HEK293 (cell line): ENCODE measurements at regions not wholly inside any gene's neighbourhood (a gene's known extent, or its start where the extent isn't known, plus 50 kb on each side); places are given as distances from the start of the nearest gene placed in this dataset.

Experiments
- CTCF ChIA-PET: fragments of 350-600 bp; formaldehyde crosslinking; extraction: SDS; loops from one replicate; lab custom pipeline; 2021; ENCODE audit warnings: antibody characterized with exemption; lab: Yijun Ruan, JAX
- POLR2A ChIA-PET: fragments of 300-600 bp; formaldehyde crosslinking; extraction: SDS; loops from one replicate; lab custom pipeline; 2020; ENCODE audit warnings: antibody characterized with exemption, inconsistent platforms; lab: Yijun Ruan, JAX
- H3K27ac ChIP-seq: fragments of 200-500 bp; sonication (Bioruptor generic); 2 replicates; pipeline ENCODE4 v1.5.1; 2014; ENCODE audit warnings: low read depth, low read length, control low read depth, inconsistent platforms; ENCODE audit errors: extremely low read depth
- H3K36me3 ChIP-seq, 2 experiments: fragments of 200-500 bp in 1 of 2; sonication (Bioruptor generic) in 1 of 2; 1 replicate in 1 of 2; 2 replicates in 1 of 2; pipeline ENCODE4 v1.5.1; 2014 to 2017; ENCODE audit warnings: inconsistent platforms in 2 of 2, low read length in 2 of 2; ENCODE audit not compliant: control insufficient read depth in 2 of 2, insufficient read depth in 1 of 2
- H3K4me1 ChIP-seq: fragments of 200-500 bp; sonication (Bioruptor generic); 2 replicates; pipeline ENCODE4 v1.5.1; 2014; ENCODE audit warnings: mild to moderate bottlenecking, low read length, inconsistent platforms; ENCODE audit not compliant: control insufficient read depth, insufficient read depth
- H3K4me3 ChIP-seq: 2 replicates; pipeline ENCODE4 v1.5.1; 2011; ENCODE audit warnings: low read depth, mild to moderate bottlenecking, control low read depth, low read length, moderate library complexity
- H3K9me3 ChIP-seq: fragments of 200-500 bp; sonication (Bioruptor generic); 2 replicates; pipeline ENCODE4 v1.5.1; 2014; ENCODE audit warnings: low read depth, low read length, inconsistent platforms; ENCODE audit not compliant: control insufficient read depth, insufficient read depth
- EGR2 ChIP-seq: fragments of 450-650 bp; formaldehyde crosslinking; IDR thresholded peaks from 2 replicates; pipeline ENCODE4 v1.5.1; 2016; ENCODE audit warnings: low read depth, missing biosample characterization, missing genetic modification characterization
- GLIS1 ChIP-seq: fragments of 450-650 bp; formaldehyde crosslinking; IDR thresholded peaks from 2 replicates; pipeline ENCODE4 v1.5.1; 2016; ENCODE audit warnings: missing biosample characterization, missing genetic modification characterization
- HOXD13 ChIP-seq: sonication (generic); formaldehyde crosslinking; IDR thresholded peaks from 2 replicates; pipeline ENCODE4 v1.8.0; 2022; ENCODE audit warnings: missing genetic modification reagents, borderline replicate concordance
- OVOL3 ChIP-seq: fragments of 450-650 bp; formaldehyde crosslinking; IDR thresholded peaks from 2 replicates; pipeline ENCODE4 v1.5.1; 2016; ENCODE audit warnings: missing biosample characterization, missing genetic modification characterization
- SETDB1 ChIP-seq: IDR thresholded peaks from one replicate; pipeline ENCODE4 v1.6.1; 2017; ENCODE audit warnings: mild to moderate bottlenecking, low read length, moderate library complexity, mixed read lengths; ENCODE audit not compliant: insufficient read length
- ZBTB20 ChIP-seq: fragments of 450-650 bp; formaldehyde crosslinking; IDR thresholded peaks from 2 replicates; pipeline ENCODE4 v1.5.1; 2016; ENCODE audit warnings: missing biosample characterization, missing genetic modification characterization
- ZBTB8A ChIP-seq: fragments of 450-650 bp; formaldehyde crosslinking; IDR thresholded peaks from 2 replicates; pipeline ENCODE4 v1.5.1; 2016; ENCODE audit warnings: missing biosample characterization, missing genetic modification characterization
- ZFHX2 ChIP-seq: fragments of 450-650 bp; formaldehyde crosslinking; conservative IDR thresholded peaks from 2 replicates; pipeline ENCODE4 v1.5.1; 2016; ENCODE audit warnings: missing biosample characterization, missing genetic modification characterization
- ZFP3 ChIP-seq: fragments of 450-650 bp; formaldehyde crosslinking; IDR thresholded peaks from 2 replicates; pipeline ENCODE4 v1.5.1; 2016; ENCODE audit warnings: low read depth, missing biosample characterization, missing genetic modification characterization
- ZNF10 ChIP-seq: fragments of 450-650 bp; formaldehyde crosslinking; IDR thresholded peaks from 2 replicates; pipeline ENCODE4 v1.5.1; 2017; ENCODE audit warnings: missing biosample characterization, missing genetic modification characterization
- ZNF138 ChIP-seq: fragments of 450-650 bp; formaldehyde crosslinking; IDR thresholded peaks from 2 replicates; pipeline ENCODE4 v1.5.1; 2016; ENCODE audit warnings: missing biosample characterization, missing genetic modification characterization, borderline replicate concordance
- ZNF155 ChIP-seq: fragments of 450-650 bp; formaldehyde crosslinking; IDR thresholded peaks from 2 replicates; pipeline ENCODE4 v1.5.1; 2016; ENCODE audit warnings: missing biosample characterization, missing genetic modification characterization
- ZNF157 ChIP-seq: fragments of 450-650 bp; formaldehyde crosslinking; IDR thresholded peaks from 2 replicates; pipeline ENCODE4 v1.5.1; 2016; ENCODE audit warnings: missing biosample characterization, missing genetic modification characterization
- ZNF202 ChIP-seq: fragments of 450-650 bp; formaldehyde crosslinking; IDR thresholded peaks from 2 replicates; pipeline ENCODE4 v1.5.1; 2016; ENCODE audit warnings: missing biosample characterization, missing genetic modification characterization, borderline replicate concordance
- ZNF214 ChIP-seq: fragments of 450-650 bp; formaldehyde crosslinking; IDR thresholded peaks from 2 replicates; pipeline ENCODE4 v1.5.1; 2017; ENCODE audit warnings: missing biosample characterization, mild to moderate bottlenecking, missing genetic modification characterization, borderline replicate concordance
- ZNF292 ChIP-seq: fragments of 450-650 bp; formaldehyde crosslinking; IDR thresholded peaks from 2 replicates; pipeline ENCODE4 v1.5.1; 2016; ENCODE audit warnings: low read depth, missing biosample characterization, missing genetic modification characterization, borderline replicate concordance
- ZNF350 ChIP-seq: fragments of 450-650 bp; formaldehyde crosslinking; IDR thresholded peaks from 2 replicates; pipeline ENCODE4 v1.5.0; 2017; ENCODE audit warnings: missing biosample characterization, mild to moderate bottlenecking, missing genetic modification characterization
- ZNF394 ChIP-seq: fragments of 450-650 bp; formaldehyde crosslinking; IDR thresholded peaks from 2 replicates; pipeline ENCODE4 v1.5.1; 2016; ENCODE audit warnings: missing biosample characterization, missing genetic modification characterization, mild to moderate bottlenecking, moderate library complexity, borderline replicate concordance
- ZNF426 ChIP-seq: fragments of 450-650 bp; formaldehyde crosslinking; IDR thresholded peaks from 2 replicates; pipeline ENCODE4 v1.5.1; 2017; ENCODE audit warnings: missing biosample characterization, missing genetic modification characterization, mild to moderate bottlenecking, inconsistent platforms, moderate library complexity
- ZNF473 ChIP-seq: fragments of 450-650 bp; formaldehyde crosslinking; IDR thresholded peaks from 2 replicates; pipeline ENCODE4 v1.5.1; 2017; ENCODE audit warnings: missing biosample characterization, missing genetic modification characterization
- ZNF600 ChIP-seq: fragments of 450-650 bp; formaldehyde crosslinking; IDR thresholded peaks from 2 replicates; pipeline ENCODE4 v1.5.1; 2016; ENCODE audit warnings: missing biosample characterization, missing genetic modification characterization
- ZNF670 ChIP-seq: fragments of 450-650 bp; formaldehyde crosslinking; IDR thresholded peaks from 2 replicates; pipeline ENCODE4 v1.5.1; 2016; ENCODE audit warnings: missing biosample characterization, missing genetic modification characterization, low read depth
- ZNF785 ChIP-seq: fragments of 450-650 bp; formaldehyde crosslinking; IDR thresholded peaks from 2 replicates; pipeline ENCODE4 v1.5.1; 2016; ENCODE audit warnings: missing biosample characterization, missing genetic modification characterization
- TF ChIP-seq, protein P1 (sequence below): fragments of 450-650 bp; formaldehyde crosslinking; IDR thresholded peaks from 2 replicates; pipeline ENCODE4 v1.5.1; 2016; ENCODE audit warnings: missing biosample characterization, missing genetic modification characterization, low read depth
- TF ChIP-seq, protein P2 (sequence below): fragments of 450-650 bp; formaldehyde crosslinking; IDR thresholded peaks from 2 replicates; pipeline ENCODE4 v1.5.1; 2016; ENCODE audit warnings: missing biosample characterization, missing genetic modification characterization
- TF ChIP-seq, protein P3 (sequence below): fragments of 450-650 bp; formaldehyde crosslinking; IDR thresholded peaks from 2 replicates; pipeline ENCODE4 v1.5.1; 2016; ENCODE audit warnings: missing biosample characterization, missing genetic modification characterization, low read depth

DNA sequence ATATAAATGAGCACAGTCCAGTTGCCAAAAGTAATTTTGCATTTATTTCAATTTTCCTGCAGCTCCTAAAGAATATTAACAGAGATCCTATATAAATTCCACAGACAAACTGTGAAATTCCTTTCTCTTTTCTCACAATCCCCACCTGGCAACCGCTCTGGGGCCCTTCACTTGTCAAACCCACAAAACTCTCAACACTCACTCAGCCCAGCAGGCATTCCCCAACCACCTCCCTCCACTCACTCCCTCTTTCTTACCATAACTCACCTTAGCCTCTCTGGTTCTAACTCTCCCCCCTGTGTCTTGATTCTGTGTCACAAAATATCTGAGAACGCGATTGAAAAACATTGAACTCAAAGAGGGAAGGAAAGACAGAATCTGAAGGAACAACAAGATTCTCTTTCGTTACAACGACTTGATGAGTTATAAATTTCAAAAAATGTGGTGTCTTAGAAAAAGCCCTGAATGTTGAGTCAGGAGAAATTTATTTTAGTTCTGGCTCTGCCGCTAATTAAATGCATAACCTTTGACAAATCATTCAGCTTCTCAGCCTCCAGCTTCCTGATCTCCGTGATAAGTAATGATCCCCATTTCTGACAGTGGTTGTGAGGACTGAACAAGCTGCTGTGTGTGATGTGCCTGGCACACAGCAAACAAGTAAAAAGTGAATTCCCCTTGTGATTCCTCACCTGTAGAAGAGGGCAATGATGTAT is 87.9 kb downstream of the UNC5CL start:
- TF ChIP-seq, protein P1, sequence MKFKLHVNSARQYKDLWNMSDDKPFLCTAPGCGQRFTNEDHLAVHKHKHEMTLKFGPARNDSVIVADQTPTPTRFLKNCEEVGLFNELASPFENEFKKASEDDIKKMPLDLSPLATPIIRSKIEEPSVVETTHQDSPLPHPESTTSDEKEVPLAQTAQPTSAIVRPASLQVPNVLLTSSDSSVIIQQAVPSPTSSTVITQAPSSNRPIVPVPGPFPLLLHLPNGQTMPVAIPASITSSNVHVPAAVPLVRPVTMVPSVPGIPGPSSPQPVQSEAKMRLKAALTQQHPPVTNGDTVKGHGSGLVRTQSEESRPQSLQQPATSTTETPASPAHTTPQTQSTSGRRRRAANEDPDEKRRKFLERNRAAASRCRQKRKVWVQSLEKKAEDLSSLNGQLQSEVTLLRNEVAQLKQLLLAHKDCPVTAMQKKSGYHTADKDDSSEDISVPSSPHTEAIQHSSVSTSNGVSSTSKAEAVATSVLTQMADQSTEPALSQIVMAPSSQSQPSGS (tag by site-specific recombination): no peak
- TF ChIP-seq ZNF600 (tag by site-specific recombination): no peak
- no peak for TF ChIP-seq ZFP3 (tag by site-specific recombination)
- TF ChIP-seq ZNF214: no peak
- TF ChIP-seq ZBTB20 (tag by site-specific recombination): no peak
- TF ChIP-seq ZNF394 (tag by site-specific recombination): no peak
- TF ChIP-seq GLIS1 (tag by site-specific recombination): no peak
- TF ChIP-seq OVOL3 (tag by site-specific recombination): no peak
- no peak for TF ChIP-seq ZNF292 (tag by site-specific recombination)
- no peak for TF ChIP-seq ZBTB8A (tag by site-specific recombination)
- TF ChIP-seq ZNF202 (tag by site-specific recombination): no peak
- no peak for TF ChIP-seq ZNF138 (tag by site-specific recombination)
- no peak for TF ChIP-seq ZFHX2 (tag by site-specific recombination)
- TF ChIP-seq, protein P2, sequence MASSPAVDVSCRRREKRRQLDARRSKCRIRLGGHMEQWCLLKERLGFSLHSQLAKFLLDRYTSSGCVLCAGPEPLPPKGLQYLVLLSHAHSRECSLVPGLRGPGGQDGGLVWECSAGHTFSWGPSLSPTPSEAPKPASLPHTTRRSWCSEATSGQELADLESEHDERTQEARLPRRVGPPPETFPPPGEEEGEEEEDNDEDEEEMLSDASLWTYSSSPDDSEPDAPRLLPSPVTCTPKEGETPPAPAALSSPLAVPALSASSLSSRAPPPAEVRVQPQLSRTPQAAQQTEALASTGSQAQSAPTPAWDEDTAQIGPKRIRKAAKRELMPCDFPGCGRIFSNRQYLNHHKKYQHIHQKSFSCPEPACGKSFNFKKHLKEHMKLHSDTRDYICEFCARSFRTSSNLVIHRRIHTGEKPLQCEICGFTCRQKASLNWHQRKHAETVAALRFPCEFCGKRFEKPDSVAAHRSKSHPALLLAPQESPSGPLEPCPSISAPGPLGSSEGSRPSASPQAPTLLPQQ (tag by site-specific recombination): no peak
- TF ChIP-seq HOXD13: no peak
- no peak for TF ChIP-seq SETDB1
- no peak for TF ChIP-seq ZNF670 (tag by site-specific recombination)
- TF ChIP-seq ZNF10 (tag by site-specific recombination): no peak
- TF ChIP-seq ZNF157 (tag by site-specific recombination): no peak
- H3K27ac ChIP-seq: no peak overlapping the region
- H3K4me3 ChIP-seq: no peak overlapping the region
- ChIA-PET POLR2A (no interaction called here), CTCF (interaction anchor here (0.7 to 1.2 kb wide), 4 partner anchors 49 to 1920 kb away, joined by 3 to 4 read pairs (median 3); no protein-coding TSS in a partner anchor)
- H3K36me3 ChIP-seq: no peaks in the 10 kb centered on the region
- no peaks in the 10 kb centered on the region for H3K4me1 ChIP-seq
- H3K9me3 ChIP-seq: no peaks in the 10 kb centered on the region

DNA sequence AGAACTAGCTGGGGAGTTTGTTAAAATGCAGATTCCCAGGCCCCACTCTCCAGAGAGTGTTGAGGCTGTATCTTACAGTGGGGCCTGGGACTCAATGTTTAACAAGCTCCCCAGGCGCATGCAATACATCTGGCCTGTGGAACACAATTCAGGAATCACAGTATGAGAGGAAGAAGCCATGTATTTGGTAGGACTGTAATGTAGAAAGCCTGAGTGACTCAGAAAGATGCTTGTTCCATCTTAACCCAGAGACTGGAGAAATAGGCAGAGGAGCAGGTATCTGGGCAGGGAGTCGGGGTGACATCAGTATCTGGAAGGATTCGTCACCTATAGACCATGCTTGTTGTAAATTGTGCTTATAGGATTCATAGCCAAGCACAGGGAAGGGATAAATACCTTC is 90.5 kb downstream of the UNC5CL start:
- Histone ChIP-seq H3K4me3 (no peak overlapping the region), H3K27ac (no peak overlapping the region), H3K9me3 (no peaks in the 10 kb centered on the region), H3K36me3 (no peaks in the 10 kb centered on the region), H3K4me1 (no peaks in the 10 kb centered on the region)
- POLR2A ChIA-PET: no interaction called here
- CTCF ChIA-PET: interaction anchor here (0.6 to 1.5 kb wide), 4 partner anchors 11 to 361 kb away, joined by 3 to 8 read pairs (median 3); no protein-coding TSS in a partner anchor
- TF ChIP-seq ZNF473 (tag by site-specific recombination): no peak
- no peak for TF ChIP-seq ZNF202 (tag by site-specific recombination)
- no peak for TF ChIP-seq ZNF785
- no peak for TF ChIP-seq EGR2 (tag by site-specific recombination)
- no peak for TF ChIP-seq ZNF350
- TF ChIP-seq, protein P3, sequence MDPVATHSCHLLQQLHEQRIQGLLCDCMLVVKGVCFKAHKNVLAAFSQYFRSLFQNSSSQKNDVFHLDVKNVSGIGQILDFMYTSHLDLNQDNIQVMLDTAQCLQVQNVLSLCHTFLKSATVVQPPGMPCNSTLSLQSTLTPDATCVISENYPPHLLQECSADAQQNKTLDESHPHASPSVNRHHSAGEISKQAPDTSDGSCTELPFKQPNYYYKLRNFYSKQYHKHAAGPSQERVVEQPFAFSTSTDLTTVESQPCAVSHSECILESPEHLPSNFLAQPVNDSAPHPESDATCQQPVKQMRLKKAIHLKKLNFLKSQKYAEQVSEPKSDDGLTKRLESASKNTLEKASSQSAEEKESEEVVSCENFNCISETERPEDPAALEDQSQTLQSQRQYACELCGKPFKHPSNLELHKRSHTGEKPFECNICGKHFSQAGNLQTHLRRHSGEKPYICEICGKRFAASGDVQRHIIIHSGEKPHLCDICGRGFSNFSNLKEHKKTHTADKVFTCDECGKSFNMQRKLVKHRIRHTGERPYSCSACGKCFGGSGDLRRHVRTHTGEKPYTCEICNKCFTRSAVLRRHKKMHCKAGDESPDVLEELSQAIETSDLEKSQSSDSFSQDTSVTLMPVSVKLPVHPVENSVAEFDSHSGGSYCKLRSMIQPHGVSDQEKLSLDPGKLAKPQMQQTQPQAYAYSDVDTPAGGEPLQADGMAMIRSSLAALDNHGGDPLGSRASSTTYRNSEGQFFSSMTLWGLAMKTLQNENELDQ (tag by site-specific recombination): no peak
- no peak for TF ChIP-seq ZNF155 (tag by site-specific recombination)
- TF ChIP-seq ZNF426: no peak
